ENCODE measurements at regions not wholly inside any gene's neighbourhood (a gene's known extent, or its start where the extent isn't known, plus 50 kb on each side); places are given as distances from the start of the nearest gene placed in this dataset.

DNA sequence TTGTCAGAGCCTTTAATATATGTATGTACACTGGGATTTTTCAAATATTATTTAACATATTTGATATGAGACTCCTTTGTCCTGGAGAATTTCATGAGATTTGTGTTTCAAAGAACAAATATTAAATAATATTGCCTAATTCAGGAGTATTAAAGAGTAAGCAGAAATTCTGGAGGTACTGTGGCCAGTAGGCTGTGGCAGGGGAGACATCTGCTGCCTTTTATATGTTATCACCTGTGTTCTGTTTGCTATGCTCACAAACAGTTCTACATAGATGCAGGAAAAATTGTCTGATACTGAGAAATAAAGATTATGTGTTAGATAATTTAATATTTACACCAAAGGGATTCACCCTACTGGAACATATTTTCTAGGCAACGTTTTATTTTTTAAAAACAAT, 395.4 kb upstream of the SLC35B3 start:
- TF ChIP-seq CHD2 (IDR thresholded peaks at IDR 0.05; ENCODE audit: low read depth, low read length) (no peak), ZNF768 (CRISPR knock-in tag; IDR thresholded peaks at IDR 0.05) (no peak)

All from HepG2 (cell line).